GM12878 (cell line): ENCODE measurements at regions not wholly inside any gene's neighbourhood (a gene's known extent, or its start where the extent isn't known, plus 50 kb on each side); places are given as distances from the start of the nearest gene placed in this dataset.

Experiments used
- ATAC-seq: fragments of 200-7000 bp; cut with Tn5 transposase; 3 replicates; pipeline ENCODE4 v1.9.1; 2020; ENCODE audit warnings: mild to moderate bottlenecking, moderate library complexity
- BruUV-seq: library from RNA; stranded (reverse); fragments of 400-500 nt; replicated peaks from 2 replicates; lab custom pipeline; 2021; lab: Mats Ljungman, UMichigan
- CTCF ChIA-PET: fragments of 300-600 bp; sonication (Branson Sonifier 250); formaldehyde crosslinking; extraction: SDS; loops from one replicate; lab custom pipeline; 2021; ENCODE audit warnings: inconsistent platforms; lab: Yijun Ruan, JAX
- POLR2A ChIA-PET: fragments of 350-600 bp; formaldehyde crosslinking; extraction: SDS; loops from one replicate; lab custom pipeline; 2021; ENCODE audit warnings: inconsistent platforms; lab: Charles Lee
- RAD21 ChIA-PET: fragments of 300-600 bp; sonication (Branson Sonifier 250); formaldehyde crosslinking; loops from one replicate; lab custom pipeline; 2023; ENCODE audit warnings: antibody characterized with exemption; ENCODE audit not compliant: unreplicated experiment; lab: Charles Lee
- SMC1A ChIA-PET: fragments of 300-600 bp; sonication (Branson Sonifier 250); formaldehyde crosslinking; loops from one replicate; lab custom pipeline; 2023; ENCODE audit not compliant: unreplicated experiment, uncharacterized antibody; lab: Charles Lee
- DNase-seq: peaks from one replicate; pipeline ENCODE4 v3.0.0-alpha.2; 2011; ENCODE audit warnings: low read depth, low spot score
- FAIRE-seq: peaks from 3 replicates; lab custom pipeline; 2011; peaks lifted over from hg19 to GRCh38; lab: Jason Lieb, UNC
- H2AFZ ChIP-seq: 2 replicates; pipeline ENCODE4 v1.6.0; 2011; ENCODE audit warnings: low read depth, low read length, control low read depth; ENCODE audit not compliant: control insufficient read depth
- H3K27ac ChIP-seq: 2 replicates; pipeline ENCODE4 v1.5.1; 2011; ENCODE audit warnings: control low read depth; ENCODE audit not compliant: control insufficient read depth, insufficient read depth
- H3K27me3 ChIP-seq, 2 experiments: replicated peaks in 1 of 2; 2 replicates each; pipeline versions ENCODE4 v1.6.0 to v1.6.1; 2011; ENCODE audit warnings: low read length in 1 of 2; ENCODE audit not compliant: control insufficient read depth in 2 of 2, insufficient read depth in 2 of 2
- H3K36me3 ChIP-seq, 2 experiments: 2 replicates each; pipeline ENCODE4 v1.5.1; 2011; ENCODE audit warnings: low read length in 1 of 2; ENCODE audit not compliant: control insufficient read depth in 2 of 2, insufficient read depth in 2 of 2
- H3K4me1 ChIP-seq: 2 replicates; pipeline ENCODE4 v1.6.1; 2011; ENCODE audit warnings: mild to moderate bottlenecking, low read length, moderate library complexity, mixed read lengths; ENCODE audit not compliant: control insufficient read depth, insufficient read depth
- H3K4me2 ChIP-seq: 2 replicates; pipeline ENCODE4 v1.6.0; 2011; ENCODE audit warnings: control low read depth; ENCODE audit not compliant: control insufficient read depth, insufficient read depth
- H3K4me3 ChIP-seq: fragments of 200-600 bp; sonication (generic); 2 replicates; pipeline ENCODE4 v1.5.1; 2016
- H3K79me2 ChIP-seq: 2 replicates; pipeline ENCODE4 v1.6.0; 2011; ENCODE audit warnings: low read length; ENCODE audit not compliant: control insufficient read depth, insufficient read depth
- H3K9ac ChIP-seq: 2 replicates; pipeline ENCODE4 v1.8.0; 2011; ENCODE audit warnings: low read length, control low read depth, mixed read lengths; ENCODE audit not compliant: control insufficient read depth, insufficient read depth
- H3K9me3 ChIP-seq: replicated peaks from 3 replicates; pipeline ENCODE4 v1.5.1; 2011; ENCODE audit warnings: mild to moderate bottlenecking, low read length; ENCODE audit not compliant: control insufficient read depth, insufficient read depth
- H4K20me1 ChIP-seq: 2 replicates; pipeline ENCODE4 v1.6.0; 2011; ENCODE audit not compliant: control insufficient read depth, insufficient read depth
- CBX3 ChIP-seq: fragments of 200-600 bp; sonication (generic); IDR thresholded peaks from 2 replicates; pipeline ENCODE4 v1.6.1; 2016; ENCODE audit warnings: low read depth, borderline replicate concordance
- CEBPB ChIP-seq, 2 experiments: fragments of 150-350 bp in 1 of 2; IDR thresholded peaks; 2 replicates each; pipeline ENCODE4 v1.6.1; 2012 to 2014; ENCODE audit warnings: low read depth in 2 of 2, low read length in 2 of 2, borderline replicate concordance in 1 of 2, inconsistent platforms in 1 of 2
- HDAC2 ChIP-seq: fragments of 200-600 bp; sonication (generic); IDR thresholded peaks from 2 replicates; pipeline ENCODE4 v1.6.1; 2017
- JUNB ChIP-seq: IDR thresholded peaks from 2 replicates; pipeline ENCODE4 v1.6.1; 2016; ENCODE audit warnings: antibody characterized with exemption, mild to moderate bottlenecking
- MXI1 ChIP-seq: fragments of 150-350 bp; IDR thresholded peaks from 2 replicates; pipeline ENCODE4 v1.6.1; 2011; ENCODE audit warnings: low read depth, mild to moderate bottlenecking, inconsistent platforms, low read length, improper control_type of control experiment
- PAX8 ChIP-seq: fragments of 450-650 bp; IDR thresholded peaks from 2 replicates; pipeline ENCODE4 v1.6.1; 2017; ENCODE audit warnings: mild to moderate bottlenecking, moderate library complexity
- POU2F2 ChIP-seq: IDR thresholded peaks from 3 replicates; pipeline ENCODE4 v1.6.1; 2011; ENCODE audit warnings: low read depth, mild to moderate bottlenecking, low read length, borderline replicate concordance
- SIN3A ChIP-seq: IDR thresholded peaks from 2 replicates; pipeline ENCODE4 v1.6.1; 2012; ENCODE audit warnings: low read depth, low read length, improper control_type of control experiment
- SPI1 ChIP-seq: IDR thresholded peaks from 2 replicates; pipeline ENCODE4 v1.6.1; 2011; ENCODE audit warnings: low read depth, mild to moderate bottlenecking, low read length, moderate library complexity, borderline replicate concordance; ENCODE audit not compliant: insufficient read depth
- TAF1 ChIP-seq: IDR thresholded peaks from 2 replicates; pipeline ENCODE4 v1.6.1; 2011; ENCODE audit warnings: mild to moderate bottlenecking, low read depth, low read length, borderline replicate concordance
- ZBTB40 ChIP-seq: fragments of 450-650 bp; IDR thresholded peaks from 2 replicates; pipeline ENCODE4 v1.6.1; 2016; ENCODE audit warnings: mild to moderate bottlenecking, moderate library complexity, borderline replicate concordance
- whole genome bisulfite sequencing: methylation state at CpG from one replicate; pipeline ENCODE4 v1.1.6; 2016; ENCODE audit warnings: low lambda C conversion rate; ENCODE audit not compliant: insufficient replicate concordance, insufficient coverage; ENCODE audit errors: missing lambda C conversion rate; 5-methylcytosine and 5-hydroxymethylcytosine counted together
- in situ Hi-C: fragments of 300-500 bp; cut with MboI; formaldehyde crosslinking; loops from 9 replicates; pipeline ENCODE4 v1.14.3; 2018; ENCODE audit warnings: mixed read lengths
- intact Hi-C: fragments of 100-400 bp; cut with micrococcal nuclease; formaldehyde crosslinking; loops from one replicate; pipeline ENCODE4 v1.14.2; 2022; ENCODE audit not compliant: unreplicated experiment
- TF ChIP-seq, protein P1 (sequence below): fragments of 450-650 bp; IDR thresholded peaks from 2 replicates; pipeline ENCODE4 v1.6.1; 2017; ENCODE audit warnings: mild to moderate bottlenecking, low read depth, inconsistent platforms; ENCODE audit not compliant: poor library complexity, severe bottlenecking
- TF ChIP-seq, protein P2 (sequence below): IDR thresholded peaks from 2 replicates; pipeline ENCODE4 v1.6.1; 2012; ENCODE audit warnings: low read depth, low read length, improper control_type of control experiment
- TF ChIP-seq, protein P3 (sequence below): IDR thresholded peaks from 2 replicates; pipeline ENCODE4 v1.6.1; 2011; ENCODE audit warnings: mild to moderate bottlenecking, low read depth, low read length, moderate library complexity; ENCODE audit not compliant: insufficient replicate concordance

DNA sequence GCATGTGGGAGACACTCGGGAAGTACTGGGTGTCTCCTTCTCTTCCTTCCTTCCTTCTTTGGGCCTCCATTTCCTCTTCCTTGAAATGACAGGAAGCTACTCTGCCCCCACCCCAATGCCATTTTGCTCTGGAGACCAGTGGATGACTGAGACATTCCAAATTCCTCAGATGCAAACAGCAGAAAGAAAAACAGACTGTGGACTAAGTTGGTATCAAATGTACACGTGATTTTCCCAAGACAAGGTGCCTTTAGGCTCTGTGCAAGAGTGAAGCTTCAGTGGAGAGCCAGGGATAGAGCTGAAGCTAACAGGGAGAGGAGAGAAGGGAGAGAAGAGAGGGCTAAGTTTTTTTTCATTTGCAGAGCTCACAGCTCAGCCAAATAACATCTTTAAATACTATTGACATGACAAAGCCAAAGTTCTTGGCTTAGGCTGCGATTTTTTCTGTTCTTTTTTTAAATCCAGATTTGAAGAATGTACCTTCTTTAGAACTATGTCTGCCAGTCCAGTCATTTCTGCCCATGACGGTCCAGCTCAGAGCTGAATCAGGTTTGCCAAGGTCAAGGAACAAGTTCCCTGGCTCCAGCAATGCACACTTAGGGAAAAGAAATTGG lies 84.5 kb upstream of the LCLAT1 start (continued):
- TF ChIP-seq HDAC2 (no peak), JUNB (no peak), SPI1 (no peak), CBX3 (no peak), TAF1 (no peak)
- TF ChIP-seq, protein P1, sequence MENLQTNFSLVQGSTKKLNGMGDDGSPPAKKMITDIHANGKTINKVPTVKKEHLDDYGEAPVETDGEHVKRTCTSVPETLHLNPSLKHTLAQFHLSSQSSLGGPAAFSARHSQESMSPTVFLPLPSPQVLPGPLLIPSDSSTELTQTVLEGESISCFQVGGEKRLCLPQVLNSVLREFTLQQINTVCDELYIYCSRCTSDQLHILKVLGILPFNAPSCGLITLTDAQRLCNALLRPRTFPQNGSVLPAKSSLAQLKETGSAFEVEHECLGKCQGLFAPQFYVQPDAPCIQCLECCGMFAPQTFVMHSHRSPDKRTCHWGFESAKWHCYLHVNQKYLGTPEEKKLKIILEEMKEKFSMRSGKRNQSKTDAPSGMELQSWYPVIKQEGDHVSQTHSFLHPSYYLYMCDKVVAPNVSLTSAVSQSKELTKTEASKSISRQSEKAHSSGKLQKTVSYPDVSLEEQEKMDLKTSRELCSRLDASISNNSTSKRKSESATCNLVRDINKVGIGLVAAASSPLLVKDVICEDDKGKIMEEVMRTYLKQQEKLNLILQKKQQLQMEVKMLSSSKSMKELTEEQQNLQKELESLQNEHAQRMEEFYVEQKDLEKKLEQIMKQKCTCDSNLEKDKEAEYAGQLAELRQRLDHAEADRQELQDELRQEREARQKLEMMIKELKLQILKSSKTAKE: no peak

GRCh38 chr2:30363406-30363805 lies 83.6 kb upstream of the LCLAT1 start:
- H3K27ac ChIP-seq: no peak overlapping the region
- no peaks in the 10 kb centered on the region for H3K36me3 ChIP-seq
- ChIA-PET RAD21 (interaction anchor here (2.3 kb wide), 1 partner anchor 29 kb away, joined by 5 read pairs; no protein-coding TSS in a partner anchor), POLR2A (no interaction called here), SMC1A (interaction anchor here (1.8 kb wide), 1 partner anchor 59 kb away, joined by 7 read pairs; no protein-coding TSS in a partner anchor), CTCF (no interaction called here)
- no TSS peak for BruUV-seq
- intact Hi-C loops: no loop called here
- no peak for ATAC-seq
- TF ChIP-seq, protein P2, sequence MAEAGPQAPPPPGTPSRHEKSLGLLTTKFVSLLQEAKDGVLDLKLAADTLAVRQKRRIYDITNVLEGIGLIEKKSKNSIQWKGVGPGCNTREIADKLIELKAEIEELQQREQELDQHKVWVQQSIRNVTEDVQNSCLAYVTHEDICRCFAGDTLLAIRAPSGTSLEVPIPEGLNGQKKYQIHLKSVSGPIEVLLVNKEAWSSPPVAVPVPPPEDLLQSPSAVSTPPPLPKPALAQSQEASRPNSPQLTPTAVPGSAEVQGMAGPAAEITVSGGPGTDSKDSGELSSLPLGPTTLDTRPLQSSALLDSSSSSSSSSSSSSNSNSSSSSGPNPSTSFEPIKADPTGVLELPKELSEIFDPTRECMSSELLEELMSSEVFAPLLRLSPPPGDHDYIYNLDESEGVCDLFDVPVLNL: no peak
- TF ChIP-seq PAX8 (no peak), SIN3A (no peak), CEBPB (IDR thresholded peaks at IDR 0.05; ENCODE audit: borderline replicate concordance in 1 of 2, low read depth in 2 of 2, low read length in 2 of 2) (no peak), ZBTB40 (no peak), MXI1 (no peak), POU2F2 (no peak)
- TF ChIP-seq, protein P3, sequence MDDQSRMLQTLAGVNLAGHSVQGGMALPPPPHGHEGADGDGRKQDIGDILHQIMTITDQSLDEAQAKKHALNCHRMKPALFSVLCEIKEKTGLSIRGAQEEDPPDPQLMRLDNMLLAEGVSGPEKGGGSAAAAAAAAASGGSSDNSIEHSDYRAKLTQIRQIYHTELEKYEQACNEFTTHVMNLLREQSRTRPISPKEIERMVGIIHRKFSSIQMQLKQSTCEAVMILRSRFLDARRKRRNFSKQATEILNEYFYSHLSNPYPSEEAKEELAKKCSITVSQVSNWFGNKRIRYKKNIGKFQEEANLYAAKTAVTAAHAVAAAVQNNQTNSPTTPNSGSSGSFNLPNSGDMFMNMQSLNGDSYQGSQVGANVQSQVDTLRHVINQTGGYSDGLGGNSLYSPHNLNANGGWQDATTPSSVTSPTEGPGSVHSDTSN: no peak
- H3K4me1 ChIP-seq: peaks cover 8% of the 10 kb centered on the region
- no peaks in the 10 kb centered on the region for H4K20me1 ChIP-seq
- H3K4me3 ChIP-seq: no peak overlapping the region
- no peaks in the 10 kb centered on the region for H3K79me2 ChIP-seq
- no peak overlapping the region for H2AFZ ChIP-seq
- FAIRE-seq: no peak
- in situ Hi-C loops: no loop called here
- H3K27me3 ChIP-seq: no peaks in the 10 kb centered on the region
- no peak overlapping the region for H3K4me2 ChIP-seq
- no peak overlapping the region for H3K9ac ChIP-seq
- DNase-seq: no peak
- WGBS: 54% methylated on average over 3 of the region's 3 CpGs
- H3K9me3 ChIP-seq: no peaks in the 10 kb centered on the region
